HFFc6 (cell line): ENCODE measurements at regions not wholly inside any gene's neighbourhood (a gene's known extent, or its start where the extent isn't known, plus 50 kb on each side); places are given as distances from the start of the nearest gene placed in this dataset.
"Not testable (repeated sequence)": the region's sequence is repeated elsewhere in the genome, so short reads cannot be mapped to it uniquely, and the experiment has no call there.

Experiments
- DNase-seq: peaks from one replicate; pipeline ENCODE4 v3.0.0-alpha.2; 2018
- H3K27ac Mint-ChIP-seq: 2 replicates; pipeline ENCODE4 v1.8.0; 2020; ENCODE audit warnings: mild to moderate bottlenecking, mixed read lengths
- H3K27me3 Mint-ChIP-seq: 2 replicates; pipeline ENCODE4 v1.8.0; 2021; ENCODE audit warnings: mild to moderate bottlenecking, moderate library complexity, mixed read lengths; ENCODE audit not compliant: insufficient read depth
- H3K36me3 Mint-ChIP-seq: 2 replicates; pipeline ENCODE4 v1.8.0; 2021; ENCODE audit warnings: low read depth, mixed read lengths
- H3K4me1 Mint-ChIP-seq: 2 replicates; pipeline ENCODE4 v1.8.0; 2020; ENCODE audit warnings: low read depth, mixed read lengths
- H3K4me3 Mint-ChIP-seq: 2 replicates; pipeline ENCODE4 v1.8.0; 2020; ENCODE audit warnings: mild to moderate bottlenecking, moderate library complexity, mixed read lengths
- H3K9me3 Mint-ChIP-seq: 2 replicates; pipeline ENCODE4 v1.8.0; 2020; ENCODE audit warnings: mild to moderate bottlenecking, mixed read lengths
- CTCF ChIP-seq: fragments of 200-600 bp; sonication (generic); IDR thresholded peaks from 2 replicates; pipeline ENCODE4 v1.5.0; 2021; ENCODE audit warnings: antibody characterized with exemption, mild to moderate bottlenecking

GRCh38 chr3:22691856-22692628 is 511.1 kb upstream of the UBE2E2 start:
- Mint-ChIP-seq H3K27me3 (no peaks in the 10 kb centered on the region), H3K9me3 (peaks cover 21% of the 10 kb centered on the region), H3K4me1 (no peaks in the 10 kb centered on the region), H3K27ac (no peak overlapping the region), H3K4me3 (no peak overlapping the region), H3K36me3 (no peaks in the 10 kb centered on the region)
- no peak for TF ChIP-seq CTCF
- no peak for DNase-seq

GRCh38 chr3:22700876-22701275 is 502.3 kb upstream of the UBE2E2 start:
- Mint-ChIP-seq H3K4me3 (no peak overlapping the region), H3K36me3 (no peaks in the 10 kb centered on the region), H3K4me1 (no peaks in the 10 kb centered on the region), H3K9me3 (peaks cover 45% of the 10 kb centered on the region), H3K27ac (no peak overlapping the region), H3K27me3 (no peaks in the 10 kb centered on the region)
- TF ChIP-seq CTCF, result no peak
- DNase-seq, result no peak

- no peak for TF ChIP-seq CTCF
- Mint-ChIP-seq H3K4me1 (no peaks in the 10 kb centered on the region), H3K27ac (no peak overlapping the region), H3K36me3 (no peaks in the 10 kb centered on the region), H3K9me3 (peaks cover 48% of the 10 kb centered on the region), H3K27me3 (no peaks in the 10 kb centered on the region), H3K4me3 (no peak overlapping the region)
- no peak for DNase-seq
Measured at GRCh38 chr3:22704166-22704565, 499.0 kb upstream of the UBE2E2 start.

GRCh38 chr3:22704571-22705354 is 498.4 kb upstream of the UBE2E2 start:
- TF ChIP-seq CTCF, result no peak
- no peak for DNase-seq
- 0 out of 2 replicates have a peak, but pooled peaks cover 5% of the 10 kb centered on the region for H3K36me3 Mint-ChIP-seq
- no peak overlapping the region for H3K4me3 Mint-ChIP-seq
- no peaks in the 10 kb centered on the region for H3K4me1 Mint-ChIP-seq
- H3K27me3 Mint-ChIP-seq, result no peaks in the 10 kb centered on the region
- H3K27ac Mint-ChIP-seq, result no peak overlapping the region
- peaks cover 54% of the 10 kb centered on the region for H3K9me3 Mint-ChIP-seq

- DNase-seq, H3K27ac Mint-ChIP-seq, H3K4me3 Mint-ChIP-seq, H3K4me1 Mint-ChIP-seq, H3K27me3 Mint-ChIP-seq, H3K36me3 Mint-ChIP-seq: not testable (repeated sequence)
- H3K9me3 Mint-ChIP-seq, result peaks cover 65% of the 10 kb centered on the region
Measured at GRCh38 chr3:22706922-22707321, 496.2 kb upstream of the UBE2E2 start.

- Mint-ChIP-seq H3K36me3 (0 out of 2 replicates have a peak, but pooled peaks cover 8% of the 10 kb centered on the region), H3K4me1 (no peaks in the 10 kb centered on the region), H3K27me3 (no peaks in the 10 kb centered on the region; the same call in 1 of the 2 replicates), H3K4me3 (no peak overlapping the region), H3K27ac (no peak overlapping the region), H3K9me3 (peaks cover 46% of the 10 kb centered on the region)
- TF ChIP-seq CTCF, result no peak
- peak; percentile 8 for DNase-seq
Measured at GRCh38 chr3:22713936-22714335, 489.2 kb upstream of the UBE2E2 start.
